GM18519 (cell line): ENCODE measurements at regions not wholly inside any gene's neighbourhood (a gene's known extent, or its start where the extent isn't known, plus 50 kb on each side); places are given as distances from the start of the nearest gene placed in this dataset.
"Not testable (repeated sequence)": the region's sequence is repeated elsewhere in the genome, so short reads cannot be mapped to it uniquely, and the experiment has no call there.

Experiments
- ATAC-seq: cut with Tn5 transposase; IDR thresholded peaks from one replicate; pipeline ENCODE4 v1.9.1; 2021; ENCODE audit warnings: mild to moderate bottlenecking, moderate library complexity; ENCODE audit not compliant: unreplicated experiment, low FRiP score

DNA sequence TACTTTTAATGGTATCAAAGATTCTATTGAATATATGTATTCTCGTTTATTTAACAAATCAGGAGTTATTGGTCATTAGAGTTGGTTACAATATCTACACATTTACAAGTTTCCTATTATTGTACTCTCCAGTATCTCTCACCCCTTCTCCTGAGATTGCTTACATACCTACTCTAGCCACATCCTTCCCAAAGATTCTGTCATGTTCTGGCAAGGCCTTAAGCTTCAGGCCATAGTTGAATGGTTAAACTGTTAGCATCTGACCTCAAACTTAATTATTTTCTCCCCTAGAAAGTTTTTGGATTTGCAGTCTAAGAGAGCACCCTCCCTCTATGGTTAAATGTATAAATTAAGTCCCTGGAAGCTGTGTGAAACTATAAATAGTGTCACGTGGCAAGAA is 784.2 kb downstream of the GLUD2 start:
- no peak for ATAC-seq

DNA sequence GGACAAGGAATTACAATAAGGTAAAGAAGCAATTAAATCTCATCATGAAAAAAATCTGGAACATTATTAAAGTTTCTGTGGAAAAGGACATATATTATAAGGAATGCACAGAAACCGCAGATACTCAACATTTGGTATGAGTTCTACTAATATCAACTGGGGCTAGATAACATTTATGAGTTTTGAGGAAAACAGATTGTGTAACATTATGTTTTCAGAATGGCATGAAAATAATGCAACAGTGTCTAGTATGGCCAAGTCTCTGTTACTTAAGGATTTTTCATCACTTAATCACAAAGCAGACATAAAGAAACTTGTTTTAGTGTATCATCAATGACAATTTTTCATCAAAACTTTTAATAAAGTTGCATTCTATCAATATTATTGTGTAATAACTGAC is 785.0 kb downstream of the GLUD2 start:
- no peak for ATAC-seq

DNA sequence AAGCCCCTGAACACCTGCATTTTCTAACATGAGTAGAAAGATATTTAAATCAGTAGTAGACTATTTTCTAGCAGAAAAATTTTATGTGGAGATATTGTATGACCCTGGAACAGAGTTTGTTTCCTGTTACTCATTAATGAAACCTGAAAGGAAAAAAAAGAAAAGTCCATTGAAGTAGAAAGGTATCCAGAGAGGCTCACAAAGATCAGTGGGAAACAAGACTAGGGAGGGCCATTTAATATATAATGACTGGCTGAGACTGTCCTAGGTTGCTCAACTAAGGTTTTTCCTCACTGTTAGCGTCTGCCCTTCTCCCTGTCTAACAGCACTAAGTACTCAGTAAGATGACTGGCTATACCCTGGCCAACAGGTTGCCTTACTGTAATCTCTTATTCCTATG is 788.6 kb downstream of the GLUD2 start:
- no peak for ATAC-seq

DNA sequence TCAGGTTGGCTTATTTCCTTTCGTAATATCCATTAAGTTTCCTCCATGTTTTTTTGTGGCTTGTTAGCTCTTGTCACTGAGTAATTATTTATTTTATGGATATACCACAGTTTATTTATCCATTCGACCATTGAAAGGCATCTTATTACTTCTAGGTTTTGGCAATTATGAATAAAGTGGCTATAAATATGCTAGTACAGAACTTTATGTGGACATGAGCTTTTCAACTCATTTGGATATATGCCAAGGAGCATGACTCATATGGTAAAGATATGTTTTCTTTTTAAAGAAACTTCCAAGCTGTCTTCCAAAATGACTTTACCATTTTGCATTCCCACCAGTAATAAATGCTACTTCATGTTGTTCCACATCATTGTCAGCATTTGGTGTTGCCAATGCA is 803.6 kb downstream of the GLUD2 start:
- no peak for ATAC-seq

DNA sequence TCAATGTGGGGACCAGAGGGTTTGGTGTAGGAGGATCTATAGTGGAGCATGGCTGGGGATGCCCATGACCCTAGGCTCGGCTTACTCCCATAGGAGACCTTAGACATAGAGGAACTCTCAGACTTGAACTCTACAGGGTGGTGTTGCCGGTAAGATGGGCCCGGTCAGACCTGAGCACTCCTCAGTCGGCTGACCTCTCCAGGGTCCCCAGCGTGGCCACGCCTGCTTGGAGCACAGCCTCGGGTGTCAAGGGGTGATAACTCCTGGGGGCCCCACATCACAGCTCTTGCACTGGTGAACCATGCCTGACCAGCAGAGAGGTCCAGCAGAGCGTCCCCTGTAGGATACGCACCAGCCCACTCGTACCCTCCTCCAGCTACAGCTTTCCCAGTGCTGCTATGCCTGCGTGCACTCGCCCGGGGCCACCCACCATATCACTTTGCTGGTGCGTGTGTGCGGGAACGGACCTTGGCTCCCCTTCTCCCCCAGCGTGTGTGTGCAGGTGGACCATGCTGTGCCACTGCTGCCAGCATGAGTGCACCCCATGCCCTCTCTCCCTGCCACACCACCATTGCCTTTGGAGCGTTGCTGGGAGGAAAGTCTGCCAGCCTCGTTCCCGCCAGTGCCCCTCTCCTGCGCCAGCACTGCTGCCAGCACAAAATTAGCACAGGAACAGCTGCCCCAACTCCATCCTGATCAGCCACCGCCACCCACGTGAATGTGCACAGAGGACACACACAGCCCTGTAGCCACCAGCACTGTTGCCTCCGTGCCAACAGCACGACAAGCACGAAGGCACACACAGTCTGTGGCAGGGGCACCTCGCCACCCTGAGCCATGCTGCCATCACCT is 806.6 kb downstream of the GLUD2 start:
- no peak for ATAC-seq

DNA sequence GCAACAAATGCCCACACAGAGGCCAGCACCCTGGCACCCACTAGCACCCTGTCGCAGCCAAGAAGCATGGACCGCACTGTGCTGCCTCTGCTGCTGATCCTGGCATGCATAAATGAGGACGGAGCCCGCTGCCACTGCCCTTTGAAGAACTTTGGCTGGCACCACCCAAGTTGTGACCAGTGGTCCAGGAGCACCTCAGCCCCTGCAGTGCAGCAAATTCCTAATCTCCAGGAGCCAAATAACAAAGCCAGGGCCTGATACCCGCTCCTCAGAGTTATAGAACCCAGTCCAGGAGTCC is 807.2 kb downstream of the GLUD2 start:
- ATAC-seq, result no peak

DNA sequence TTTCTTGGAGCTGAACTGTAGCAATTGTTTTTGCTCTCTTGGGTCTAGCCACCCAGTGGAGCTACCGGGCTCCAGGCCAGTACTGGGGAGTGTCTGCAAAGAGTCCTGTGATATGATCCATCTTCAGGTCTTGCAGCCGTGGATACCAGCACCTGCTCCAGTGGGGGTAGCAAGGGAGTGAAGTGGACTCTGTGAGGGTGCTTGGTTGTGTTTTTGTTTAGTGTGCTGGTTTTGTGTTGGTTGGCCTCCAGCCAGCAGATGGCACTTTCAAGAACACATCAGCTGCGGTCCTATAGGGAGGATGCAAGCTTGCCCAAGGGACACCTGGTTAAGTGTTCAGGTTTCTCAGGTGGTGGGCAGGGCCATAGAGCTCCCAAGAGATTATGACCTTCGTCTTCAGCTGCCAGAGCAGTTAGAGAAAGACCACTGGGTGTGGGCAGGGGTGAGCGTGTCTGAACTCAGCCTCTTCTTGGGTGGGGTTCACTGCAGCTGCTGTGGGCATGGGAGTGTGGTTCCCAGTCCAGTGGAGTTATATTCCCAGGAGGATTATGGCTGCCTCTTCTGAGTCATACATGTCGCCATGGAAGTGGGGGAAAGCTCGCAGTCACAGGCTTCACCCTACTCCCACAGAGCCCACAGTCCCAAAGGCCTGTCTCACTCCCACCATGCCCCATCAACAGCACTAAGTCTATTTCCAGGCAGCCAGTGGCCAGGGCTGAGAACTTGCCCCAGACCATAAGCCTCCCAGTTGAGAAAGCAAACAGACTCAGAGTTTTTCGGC is 811.6 kb downstream of the GLUD2 start:
- no peak for ATAC-seq

DNA sequence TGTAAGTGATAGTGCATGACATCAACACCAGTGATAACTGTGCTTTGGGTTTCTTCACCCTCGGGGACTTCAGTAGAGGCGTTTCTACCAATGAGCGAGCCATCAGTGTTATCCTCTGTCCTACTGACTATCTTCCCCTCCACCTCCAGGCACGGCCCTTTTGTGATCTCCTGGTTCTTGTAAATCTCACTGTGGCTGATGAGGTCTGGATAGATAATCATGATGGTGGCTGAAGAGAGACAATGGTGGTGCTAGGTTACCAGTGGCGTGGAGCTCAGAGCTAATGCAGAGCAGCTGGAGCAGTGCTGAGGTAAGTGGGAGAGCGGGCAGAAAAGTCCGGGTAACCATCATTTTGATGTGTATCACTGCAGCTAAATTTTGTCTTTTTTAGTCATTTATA is 816.6 kb downstream of the GLUD2 start:
- no peak for ATAC-seq

DNA sequence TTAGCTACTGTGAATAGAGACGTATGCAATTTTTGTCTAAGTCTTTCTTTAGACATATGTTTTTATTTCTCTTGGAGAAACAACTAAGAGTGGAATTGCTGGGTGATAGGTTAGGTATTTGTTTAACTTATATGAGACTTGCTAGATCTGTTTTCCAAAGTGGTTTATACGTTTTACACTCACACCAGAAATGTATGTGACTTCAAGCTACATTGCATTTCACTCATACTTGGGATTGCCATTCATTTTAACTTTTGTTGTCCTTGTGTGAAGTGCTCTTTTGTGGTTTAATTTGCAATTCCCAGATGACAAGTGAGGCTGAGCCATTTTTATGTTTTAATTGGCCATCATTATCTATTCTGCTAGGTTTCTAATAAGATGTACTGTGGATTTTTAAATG is 817.2 kb downstream of the GLUD2 start:
- no peak for ATAC-seq

DNA sequence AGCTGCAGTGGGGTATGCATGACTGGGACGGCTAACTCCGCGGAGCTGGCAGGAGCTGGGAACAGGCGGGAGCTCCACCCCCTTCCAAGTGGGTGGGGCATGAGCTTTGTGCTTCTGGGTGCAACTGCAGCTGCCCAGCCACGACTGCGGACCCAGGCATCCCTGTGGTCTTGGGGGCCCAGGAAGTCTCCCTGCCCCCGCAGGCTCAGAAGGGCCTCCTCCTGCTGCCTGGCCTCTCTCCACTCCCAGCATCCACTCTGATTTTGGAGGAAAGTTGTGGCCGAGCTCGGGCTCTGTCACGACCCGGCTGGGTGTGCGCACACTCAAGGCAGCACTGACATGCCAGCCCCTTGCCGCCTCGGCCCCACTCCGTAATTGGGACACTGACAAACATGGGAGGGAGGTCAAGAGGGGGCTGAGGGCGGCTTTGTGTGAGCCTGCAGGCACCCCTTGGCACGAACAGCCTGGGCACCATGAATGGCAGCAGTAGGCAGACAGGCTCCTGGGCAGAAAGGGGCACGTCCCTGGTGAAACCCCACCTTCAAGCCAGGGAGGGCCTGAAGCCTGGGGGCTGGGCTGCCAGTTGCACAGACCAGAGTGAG is 822.6 kb downstream of the GLUD2 start:
- ATAC-seq, result no peak

DNA sequence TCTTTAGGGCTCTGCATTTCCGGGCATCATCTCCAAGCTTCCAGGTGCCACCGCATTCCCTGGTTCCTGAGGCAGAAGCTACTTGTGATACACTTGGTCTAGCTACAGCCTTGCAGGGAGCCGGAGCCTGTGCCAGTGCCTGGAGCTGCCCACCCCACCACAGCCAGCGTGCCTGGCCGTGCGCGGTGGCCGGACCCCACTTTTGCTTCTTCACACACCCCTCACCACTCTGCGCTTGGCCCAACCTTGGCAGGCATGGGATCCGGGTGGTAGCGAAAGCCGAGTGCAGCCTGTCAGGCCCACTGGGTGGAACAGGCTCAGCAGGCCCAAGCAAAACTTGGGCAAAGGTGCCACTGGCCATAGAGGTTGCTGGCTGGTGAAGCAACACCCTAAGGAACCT is 823.7 kb downstream of the GLUD2 start:
- ATAC-seq, result no peak

DNA sequence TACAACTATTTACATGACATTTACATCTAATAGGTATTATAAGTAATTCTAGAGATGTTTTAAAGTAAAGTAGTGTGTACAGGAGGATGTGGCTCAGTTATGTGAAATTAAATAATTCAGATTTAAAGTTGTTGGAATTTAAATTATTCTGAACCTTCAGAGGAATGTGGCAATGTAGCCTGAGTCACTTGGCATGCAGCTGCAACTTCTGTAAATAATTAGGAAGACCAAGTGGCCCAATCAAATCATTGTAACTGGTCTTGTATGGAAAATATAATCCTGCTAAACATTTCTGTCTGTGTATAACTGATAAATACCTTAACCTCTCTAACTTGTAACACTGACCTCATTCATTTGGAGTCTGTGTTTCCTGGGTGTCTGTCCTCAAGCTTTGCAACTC is 828.9 kb downstream of the GLUD2 start:
- ATAC-seq, result no peak

DNA sequence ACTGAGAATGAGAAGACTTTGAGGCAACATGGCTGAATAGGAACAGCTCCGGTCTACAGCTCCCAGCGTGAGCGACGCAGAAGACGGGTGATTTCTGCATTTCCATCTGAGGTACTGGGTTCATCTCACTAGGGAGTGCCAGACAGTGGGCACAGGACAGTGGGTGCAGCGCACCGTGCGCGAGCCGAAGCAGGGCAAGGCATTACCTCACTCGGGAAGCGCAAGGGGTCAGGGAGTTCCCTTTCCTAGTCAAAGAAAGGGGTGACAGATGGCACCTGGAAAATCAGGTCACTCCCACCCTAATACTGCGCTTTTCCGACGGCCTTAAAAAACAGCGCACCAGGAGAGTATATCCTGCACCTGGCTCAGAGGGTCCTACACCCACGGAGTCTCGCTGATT is 829.9 kb downstream of the GLUD2 start:
- ATAC-seq, result not testable (repeated sequence)

DNA sequence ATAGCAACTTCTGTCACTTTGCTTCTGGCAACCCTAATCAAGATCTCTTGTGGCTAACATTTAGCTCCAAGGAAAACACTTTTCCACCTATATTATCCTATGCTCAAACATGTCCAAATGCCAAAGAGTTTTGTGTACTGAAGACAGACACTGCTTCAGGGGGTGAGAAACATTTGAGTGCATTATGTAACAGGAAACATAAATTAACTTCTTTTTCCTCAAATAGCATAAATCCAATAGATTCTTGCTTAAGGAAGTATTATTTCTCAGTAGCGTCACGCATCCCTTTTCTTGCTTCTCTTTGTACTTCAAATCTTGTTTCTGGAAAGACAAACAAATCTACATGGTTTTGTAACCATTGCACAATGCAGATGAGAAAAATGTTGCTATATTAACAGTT is 839.1 kb downstream of the GLUD2 start:
- ATAC-seq, result no peak

DNA sequence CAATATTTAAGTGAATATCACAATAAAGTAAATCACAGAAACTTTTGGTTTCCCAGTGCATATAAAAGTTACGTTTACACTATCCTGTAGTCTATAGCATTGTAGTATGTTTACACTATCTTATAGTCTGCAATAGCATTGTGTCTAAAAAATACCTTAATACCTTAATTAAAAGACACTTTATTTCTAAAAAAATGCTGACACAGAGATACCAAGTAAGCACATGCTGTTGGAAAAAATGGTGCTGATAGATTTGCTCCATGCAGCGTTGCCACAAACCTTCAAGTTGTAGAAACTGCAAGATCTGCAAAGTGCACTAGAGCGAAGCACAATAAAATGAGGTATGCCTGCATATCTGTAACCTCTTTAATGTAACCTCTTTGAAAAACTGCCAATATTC is 847.3 kb downstream of the GLUD2 start:
- ATAC-seq, result no peak

DNA sequence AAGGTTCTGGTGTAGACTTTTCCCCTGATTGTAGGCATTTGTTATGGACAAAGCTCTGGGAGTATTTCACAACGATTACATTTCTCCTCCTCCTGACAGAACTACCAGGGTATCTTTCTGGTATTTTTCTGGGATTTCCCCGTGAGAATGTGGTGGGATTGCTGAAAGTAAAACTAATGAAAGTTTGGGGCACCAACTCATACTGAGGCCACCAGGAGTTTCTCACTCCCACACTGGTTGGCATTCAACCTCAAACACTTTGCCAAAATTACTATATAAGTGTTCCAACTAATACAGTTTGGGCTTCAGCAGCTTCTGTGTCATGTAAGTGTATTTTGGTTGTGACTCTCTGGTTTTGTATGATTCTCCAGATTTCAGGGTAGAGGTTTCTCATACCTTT is 855.1 kb downstream of the GLUD2 start:
- no peak for ATAC-seq

DNA sequence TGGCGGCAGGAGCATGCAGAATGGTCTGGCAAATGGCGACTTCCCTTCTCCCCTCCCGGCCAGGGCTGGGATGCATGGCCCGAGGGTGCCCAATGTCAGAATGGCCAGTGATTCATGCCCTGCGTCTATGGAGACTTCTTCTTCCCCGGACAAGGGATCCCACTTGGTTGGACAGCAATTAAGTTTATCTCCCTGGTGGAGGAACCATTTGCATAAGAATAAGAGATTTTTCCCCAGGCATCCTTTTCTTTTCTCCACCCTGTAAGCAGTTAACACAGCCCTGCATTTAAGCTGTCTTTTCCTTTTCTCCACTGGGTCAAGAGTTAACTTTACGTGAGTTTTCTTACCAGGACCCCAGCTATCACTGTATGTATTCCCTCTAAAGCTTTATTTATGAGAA is 856.6 kb downstream of the GLUD2 start:
- no peak for ATAC-seq

DNA sequence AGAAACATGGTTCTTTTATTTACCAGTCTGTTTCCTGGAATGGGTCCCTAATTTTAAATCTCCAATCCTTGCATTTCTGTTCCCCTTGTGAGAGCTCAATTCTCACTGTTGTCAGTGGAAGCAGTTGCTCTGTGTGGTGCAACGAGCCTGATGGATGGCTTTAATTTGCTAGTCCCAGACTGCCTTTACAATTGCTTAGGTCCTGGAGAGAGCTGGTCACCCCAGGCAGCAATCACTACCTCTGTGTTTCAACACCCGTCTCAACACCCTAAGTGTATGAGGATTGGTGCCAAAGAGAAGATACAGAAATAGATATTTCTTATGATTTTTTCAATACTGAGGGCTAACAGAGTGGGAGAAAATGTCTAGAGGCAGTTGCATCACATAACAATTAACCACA is 873.8 kb downstream of the GLUD2 start:
- ATAC-seq, result no peak

DNA sequence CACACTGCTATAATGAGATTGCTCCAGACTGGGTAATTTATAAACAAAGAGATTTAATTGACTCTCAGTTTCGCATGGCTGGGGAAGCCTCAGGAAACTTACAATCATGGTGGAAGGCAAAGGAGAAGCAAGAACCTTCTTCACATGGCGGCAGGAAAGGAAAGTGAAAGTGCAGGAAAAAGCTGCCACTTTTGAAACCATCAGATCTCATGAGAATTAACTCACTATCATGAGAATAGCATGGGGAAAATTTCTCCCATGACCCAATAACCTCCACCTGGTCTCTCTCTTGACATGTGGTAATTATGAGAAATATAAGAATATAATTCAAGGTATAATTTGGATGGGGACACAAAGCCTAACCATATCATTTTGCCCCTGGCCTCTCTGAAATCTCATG is 884.2 kb downstream of the GLUD2 start:
- ATAC-seq, result no peak

DNA sequence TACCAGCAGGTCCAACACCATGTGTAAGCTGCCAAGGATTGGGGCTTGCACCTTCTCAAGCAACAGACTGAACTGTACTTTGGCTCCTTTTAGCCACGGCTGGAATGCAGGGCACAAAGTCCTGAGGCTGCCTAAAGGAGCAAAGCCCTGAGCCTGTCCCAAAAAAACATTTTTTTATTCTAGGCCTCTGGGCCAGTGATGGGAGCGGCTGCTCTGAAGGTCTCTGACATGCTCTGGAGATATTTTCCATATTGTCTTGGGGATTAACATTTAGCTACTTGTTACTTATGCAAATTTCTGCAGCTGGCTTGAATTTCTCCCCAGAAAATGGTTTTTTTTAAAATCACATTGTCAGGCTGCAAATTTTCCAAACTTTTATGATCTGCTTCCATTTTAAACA is 885.3 kb downstream of the GLUD2 start:
- no peak for ATAC-seq

DNA sequence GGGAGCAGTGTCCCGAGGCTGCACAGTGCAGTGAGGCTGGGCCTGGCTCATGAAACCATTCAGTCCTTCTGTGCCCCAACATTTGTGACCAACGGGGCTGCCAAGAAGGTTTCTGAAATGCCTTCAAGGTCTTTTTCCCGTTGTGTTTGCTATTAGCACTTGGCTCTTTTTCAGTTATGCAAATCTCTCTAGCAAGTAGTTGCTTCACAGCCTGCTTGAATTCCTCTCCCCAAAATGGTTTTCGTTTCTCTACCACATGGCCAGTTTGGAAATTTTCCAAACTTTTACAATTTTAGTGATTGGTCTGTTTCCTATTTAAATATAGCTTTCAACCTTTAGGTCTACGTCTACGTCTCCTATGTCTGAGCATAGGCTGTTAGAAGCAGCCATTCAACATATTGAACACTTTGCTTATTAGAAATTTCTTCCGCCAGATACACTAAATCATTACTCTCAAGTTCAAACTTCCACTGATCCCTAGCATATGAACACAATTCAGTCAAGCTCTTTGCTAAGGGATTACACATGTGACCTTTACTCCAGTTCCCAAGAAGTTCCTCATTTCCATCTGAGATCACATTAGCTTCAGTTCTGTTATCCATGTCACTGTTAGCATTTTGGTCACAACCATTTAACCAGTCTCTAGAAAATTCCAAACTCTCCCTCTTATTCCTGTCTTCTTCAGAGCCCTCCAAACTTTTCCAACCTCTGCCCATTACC is 901.8 kb downstream of the GLUD2 start:
- no peak for ATAC-seq
